Upper lobe of left lung (tissue), 4 donors: ENCODE measurements at regions not wholly inside any gene's neighbourhood (a gene's known extent, or its start where the extent isn't known, plus 50 kb on each side); places are given as distances from the start of the nearest gene placed in this dataset.

ENCODE experiments used
- CTCF ChIP-seq, 6 experiments: fragments of 450-650 bp in 4 of 6; fragments of 200-600 bp in 2 of 6; sonication (generic) in 2 of 6; IDR thresholded peaks; one replicate each; pipeline ENCODE4 v1.5.1; 2016 to 2019; ENCODE audit warnings: antibody characterized with exemption in 6 of 6
- EP300 ChIP-seq, 4 donors: sonication (generic); formaldehyde crosslinking; IDR thresholded peaks; one replicate each; pipeline ENCODE4 v1.5.1; 2017; ENCODE audit warnings: antibody characterized with exemption in 4 of 4, control low read depth in 2 of 4
- POLR2A ChIP-seq, 4 donors: fragments of 450-650 bp; IDR thresholded peaks; one replicate each; pipeline ENCODE4 v1.5.1; 2016 to 2017; ENCODE audit warnings: antibody characterized with exemption in 4 of 4, mild to moderate bottlenecking in 2 of 4
- POLR2AphosphoS5 ChIP-seq, 2 donors: sonication (generic); formaldehyde crosslinking; IDR thresholded peaks; one replicate each; pipeline ENCODE4 v1.5.1; 2017; ENCODE audit warnings: antibody characterized with exemption in 2 of 2

DNA sequence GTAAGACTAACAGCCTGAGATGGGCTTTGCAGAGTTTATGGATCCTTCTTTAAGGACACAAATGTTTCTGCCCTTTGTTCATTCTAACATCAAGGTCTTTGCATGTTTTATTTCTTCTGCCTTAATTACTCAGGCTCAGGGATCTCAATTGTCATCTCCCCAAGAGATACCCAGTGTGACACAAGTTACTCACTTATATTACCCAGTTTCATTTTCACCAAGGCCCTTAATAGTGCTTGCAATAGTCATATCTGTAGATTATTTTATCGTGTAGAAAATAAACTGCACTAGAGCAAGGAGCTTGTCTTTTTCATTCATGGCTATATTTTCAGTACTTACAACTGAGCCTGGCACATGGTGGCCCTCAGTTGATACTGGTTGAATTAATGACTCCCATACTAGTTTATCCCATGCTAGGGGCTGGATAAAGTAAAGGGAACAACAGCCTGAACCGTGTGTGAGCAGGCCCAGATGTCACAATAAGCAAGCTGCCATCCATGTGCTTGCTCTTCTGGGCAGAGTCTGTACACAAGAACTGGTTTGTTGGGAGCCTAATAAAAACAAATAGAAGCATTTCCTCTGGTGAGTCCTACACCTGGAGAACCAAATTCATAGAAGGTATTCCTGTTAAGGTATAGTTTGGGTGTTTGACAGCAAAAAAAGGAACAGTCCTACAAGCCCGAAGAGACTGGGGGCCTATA lies 112.5 kb upstream of the CD180 start:
- no peak for TF ChIP-seq CTCF (IDR thresholded peaks at IDR 0.05)
- TF ChIP-seq POLR2A (IDR thresholded peaks at IDR 0.05): no peak
- no peak for TF ChIP-seq POLR2AphosphoS5 (IDR thresholded peaks at IDR 0.05)
- no peak for TF ChIP-seq EP300 (IDR thresholded peaks at IDR 0.05)
